DND-41 (cell line): ENCODE measurements at regions not wholly inside any gene's neighbourhood (a gene's known extent, or its start where the extent isn't known, plus 50 kb on each side); places are given as distances from the start of the nearest gene placed in this dataset.

ENCODE experiments used
- ATAC-seq: fragments of 200-7000 bp; cut with Tn5 transposase; 3 replicates; pipeline ENCODE4 v1.9.1; 2021; ENCODE audit warnings: low read depth; ENCODE audit not compliant: insufficient read depth
- DNase-seq: peaks from one replicate; pipeline ENCODE4 v3.0.0-alpha.2; 2020
- H2AFZ ChIP-seq: 2 replicates; pipeline ENCODE4 v1.6.0; 2012; ENCODE audit warnings: low read depth, low read length
- H3K27ac ChIP-seq: 2 replicates; pipeline ENCODE4 v1.5.1; 2012; ENCODE audit warnings: low read length, inconsistent platforms
- H3K27me3 ChIP-seq: fragments of 200-600 bp; sonication (generic); 2 replicates; pipeline ENCODE4 v1.6.0; 2012; ENCODE audit warnings: low read length, mild to moderate bottlenecking, inconsistent platforms; ENCODE audit not compliant: insufficient read depth, poor library complexity
- H3K36me3 ChIP-seq: 2 replicates; pipeline ENCODE4 v1.5.1; 2012; ENCODE audit warnings: low read length, inconsistent platforms; ENCODE audit not compliant: insufficient read depth
- H3K4me1 ChIP-seq: 2 replicates; pipeline ENCODE4 v1.5.1; 2012; ENCODE audit warnings: mild to moderate bottlenecking, low read length; ENCODE audit not compliant: insufficient read depth
- H3K4me2 ChIP-seq: 2 replicates; pipeline ENCODE4 v1.6.0; 2012; ENCODE audit warnings: mild to moderate bottlenecking, moderate library complexity, low read length, inconsistent platforms; ENCODE audit not compliant: insufficient read depth
- H3K4me3 ChIP-seq, 2 experiments: fragments of 200-600 bp in 1 of 2; shearing (Covaris generic) in 1 of 2; 2 replicates each; pipeline ENCODE4 v1.5.1; 2012 to 2016; ENCODE audit warnings: inconsistent platforms in 2 of 2, low read length in 2 of 2, mild to moderate bottlenecking in 2 of 2, low read depth in 1 of 2, moderate library complexity in 1 of 2
- H3K79me2 ChIP-seq: 2 replicates; pipeline ENCODE4 v1.6.0; 2012; ENCODE audit warnings: low read length, inconsistent platforms; ENCODE audit not compliant: insufficient read depth
- H3K9ac ChIP-seq: 2 replicates; pipeline ENCODE4 v1.6.0; 2012; ENCODE audit warnings: low read depth, mild to moderate bottlenecking, inconsistent platforms, low read length, moderate library complexity
- H3K9me3 ChIP-seq: 2 replicates; pipeline ENCODE4 v1.5.1; 2012; ENCODE audit warnings: low read length, moderate library complexity, mild to moderate bottlenecking, inconsistent platforms; ENCODE audit not compliant: insufficient read depth, severe bottlenecking
- H4K20me1 ChIP-seq: 2 replicates; pipeline ENCODE4 v1.6.0; 2012; ENCODE audit warnings: low read length; ENCODE audit not compliant: insufficient read depth
- CTCF ChIP-seq: IDR thresholded peaks from 2 replicates; pipeline ENCODE4 v1.5.1; 2012; ENCODE audit warnings: borderline replicate concordance, low read length, moderate library complexity, mild to moderate bottlenecking; ENCODE audit not compliant: poor library complexity, severe bottlenecking; ENCODE audit errors: extremely low read depth
- EZH2 ChIP-seq: IDR thresholded peaks from 3 replicates; pipeline ENCODE4 v1.6.1; 2012; ENCODE audit warnings: borderline replicate concordance, low read depth, mild to moderate bottlenecking, moderate library complexity, low read length, inconsistent platforms; ENCODE audit not compliant: severe bottlenecking

- Histone ChIP-seq H3K27me3 (no peaks in the 10 kb centered on the region), H3K79me2 (no peaks in the 10 kb centered on the region), H3K9me3 (no peaks in the 10 kb centered on the region), H2AFZ (no peak overlapping the region), H3K4me2 (no peak overlapping the region), H4K20me1 (no peaks in the 10 kb centered on the region), H3K36me3 (no peaks in the 10 kb centered on the region), H3K9ac (no peak overlapping the region), H3K4me3 (no peak overlapping the region), H3K27ac (no peak overlapping the region), H3K4me1 (no peaks in the 10 kb centered on the region)
- DNase-seq (no peak), ATAC-seq (no peak)
- no peak for TF ChIP-seq EZH2
- TF ChIP-seq CTCF, result no peak
Measured at GRCh38 chr1:38760562-38760961, 99.0 kb downstream of the RRAGC start.

GRCh38 chr1:38758820-38759219 is 100.8 kb downstream of the RRAGC start:
- no peak overlapping the region for H2AFZ ChIP-seq
- DNase-seq, result no peak
- no peak overlapping the region for H3K4me3 ChIP-seq
- no peaks in the 10 kb centered on the region for H3K79me2 ChIP-seq
- TF ChIP-seq CTCF (no peak), EZH2 (no peak)
- no peak overlapping the region for H3K27ac ChIP-seq
- H3K36me3 ChIP-seq, result no peaks in the 10 kb centered on the region
- ATAC-seq, result no peak
- no peaks in the 10 kb centered on the region for H3K27me3 ChIP-seq
- H4K20me1 ChIP-seq, result no peaks in the 10 kb centered on the region
- H3K9me3 ChIP-seq, result no peaks in the 10 kb centered on the region
- H3K4me2 ChIP-seq, result no peak overlapping the region
- H3K9ac ChIP-seq, result no peak overlapping the region
- H3K4me1 ChIP-seq, result no peaks in the 10 kb centered on the region

- no peaks in the 10 kb centered on the region for H3K9me3 ChIP-seq
- H3K27me3 ChIP-seq, result no peaks in the 10 kb centered on the region
- H2AFZ ChIP-seq, result no peak overlapping the region
- TF ChIP-seq EZH2 (no peak), CTCF (no peak)
- H3K4me1 ChIP-seq, result no peaks in the 10 kb centered on the region
- H4K20me1 ChIP-seq, result no peaks in the 10 kb centered on the region
- H3K36me3 ChIP-seq, result no peaks in the 10 kb centered on the region
- DNase-seq (no peak), ATAC-seq (no peak)
- no peaks in the 10 kb centered on the region for H3K79me2 ChIP-seq
- H3K9ac ChIP-seq, result no peak overlapping the region
- no peak overlapping the region for H3K4me3 ChIP-seq
- H3K27ac ChIP-seq, result no peak overlapping the region
- H3K4me2 ChIP-seq, result no peak overlapping the region
Measured at GRCh38 chr1:38746941-38747600, 112.5 kb downstream of the RRAGC start.
